Astrocyte of the hippocampus (primary cell): ENCODE measurements at regions not wholly inside any gene's neighbourhood (a gene's known extent, or its start where the extent isn't known, plus 50 kb on each side); places are given as distances from the start of the nearest gene placed in this dataset.

ENCODE experiments used
- DNase-seq: peaks from one replicate; pipeline ENCODE4 v3.0.0; 2011; ENCODE audit warnings: low read depth, low spot score

GRCh38 chr1:229031061-229031460, 239.8 kb upstream of the RAB4A start:
- no peak for DNase-seq

- DNase-seq = no peak
These were observed 239.2 kb upstream of the RAB4A start for GRCh38 chr1:229031481-229032341.

- no peak for DNase-seq
These were observed 238.5 kb upstream of the RAB4A start for GRCh38 chr1:229032375-229032774.

- DNase-seq = no peak
These were observed 237.4 kb upstream of the RAB4A start for GRCh38 chr1:229033480-229033879.

- no peak for DNase-seq
These were observed 236.6 kb upstream of the RAB4A start for GRCh38 chr1:229034342-229034741.

- DNase-seq = no peak
These were observed 235.7 kb upstream of the RAB4A start for GRCh38 chr1:229035054-229035747.

GRCh38 chr1:229035748-229036082, 235.2 kb upstream of the RAB4A start:
- no peak for DNase-seq

- no peak for DNase-seq
These were observed 233.0 kb upstream of the RAB4A start for GRCh38 chr1:229037806-229038405.

- no peak for DNase-seq
These were observed 230.1 kb upstream of the RAB4A start for GRCh38 chr1:229040630-229041358.

- no peak for DNase-seq
These were observed 229.0 kb upstream of the RAB4A start for GRCh38 chr1:229041946-229042345.

- DNase-seq = no peak
These were observed 228.4 kb upstream of the RAB4A start for GRCh38 chr1:229042482-229042881.

GRCh38 chr1:229043115-229043514, 227.8 kb upstream of the RAB4A start:
- no peak for DNase-seq

GRCh38 chr1:229046251-229046853, 224.6 kb upstream of the RAB4A start:
- no peak for DNase-seq

- no peak for DNase-seq
These were observed 223.6 kb upstream of the RAB4A start for GRCh38 chr1:229047161-229047839.

- no peak for DNase-seq
These were observed 222.9 kb upstream of the RAB4A start for GRCh38 chr1:229047840-229048620.

GRCh38 chr1:229048896-229049295, 222.0 kb upstream of the RAB4A start:
- no peak for DNase-seq

GRCh38 chr1:229056046-229056445, 214.9 kb upstream of the RAB4A start:
- no peak for DNase-seq

GRCh38 chr1:229058111-229058561, 212.8 kb upstream of the RAB4A start:
- no peak for DNase-seq

- peak; percentile 36 for DNase-seq
These were observed 212.2 kb upstream of the RAB4A start for GRCh38 chr1:229058729-229059128.
